GM23338 (cell line): ENCODE measurements at regions not wholly inside any gene's neighbourhood (a gene's known extent, or its start where the extent isn't known, plus 50 kb on each side); places are given as distances from the start of the nearest gene placed in this dataset.

ENCODE experiments used
- ATAC-seq: fragments of 200-7000 bp; cut with Tn5 transposase; 3 replicates; pipeline ENCODE4 v1.9.1; 2020
- DNase-seq: peaks from one replicate; pipeline ENCODE4 v3.0.0-alpha.2; 2015; ENCODE audit warnings: low spot score
- H2AFZ ChIP-seq: fragments of 200-600 bp; sonication (generic); 2 replicates; pipeline ENCODE4 v1.8.0; 2016; ENCODE audit warnings: antibody characterized with exemption, mild to moderate bottlenecking, moderate library complexity
- H3F3A ChIP-seq: fragments of 200-600 bp; sonication (generic); replicated peaks from 2 replicates; pipeline ENCODE4 v1.8.0; 2017; ENCODE audit warnings: antibody characterized with exemption, mixed run types, low read depth
- H3K27ac ChIP-seq: fragments of 200-600 bp; sonication (generic); 2 replicates; pipeline ENCODE4 v1.6.1; 2016; ENCODE audit warnings: low read depth
- H3K27me3 ChIP-seq: fragments of 200-600 bp; sonication (generic); 2 replicates; pipeline ENCODE4 v1.8.0; 2016; ENCODE audit warnings: mild to moderate bottlenecking, mixed run types, moderate library complexity; ENCODE audit not compliant: insufficient read depth
- H3K36me3 ChIP-seq: fragments of 200-600 bp; sonication (generic); 2 replicates; pipeline ENCODE4 v1.8.0; 2016; ENCODE audit warnings: mild to moderate bottlenecking; ENCODE audit not compliant: insufficient read depth
- H3K4me1 ChIP-seq: fragments of 200-600 bp; sonication (generic); 2 replicates; pipeline ENCODE4 v1.8.0; 2016; ENCODE audit warnings: mild to moderate bottlenecking, moderate library complexity; ENCODE audit not compliant: insufficient read depth
- H3K4me2 ChIP-seq: fragments of 200-600 bp; sonication (generic); 2 replicates; pipeline ENCODE4 v1.7.1; 2017; ENCODE audit warnings: mixed run types
- H3K4me3 ChIP-seq: fragments of 200-600 bp; sonication (generic); 2 replicates; pipeline ENCODE4 v1.6.1; 2016; ENCODE audit warnings: mixed run types
- H3K79me2 ChIP-seq: fragments of 200-600 bp; sonication (generic); replicated peaks from 2 replicates; pipeline ENCODE4 v1.8.0; 2017; ENCODE audit warnings: mild to moderate bottlenecking; ENCODE audit not compliant: insufficient read depth
- H3K9me2 ChIP-seq: fragments of 200-600 bp; sonication (generic); 2 replicates; pipeline ENCODE4 v1.8.0; 2017; ENCODE audit not compliant: insufficient read depth
- H4K20me1 ChIP-seq: fragments of 200-600 bp; sonication (generic); replicated peaks from 2 replicates; pipeline ENCODE4 v1.8.0; 2017; ENCODE audit warnings: mild to moderate bottlenecking; ENCODE audit not compliant: insufficient read depth
- H3K27ac Mint-ChIP-seq: 2 replicates; pipeline ENCODE4 v1.8.0; 2020; ENCODE audit warnings: inconsistent platforms, mild to moderate bottlenecking, moderate library complexity, mixed read lengths
- H3K27me3 Mint-ChIP-seq: 3 replicates; pipeline ENCODE4 v1.8.0; 2022; ENCODE audit warnings: low read depth, mild to moderate bottlenecking, moderate library complexity, mixed read lengths, inconsistent platforms; ENCODE audit not compliant: insufficient read depth, poor library complexity
- H3K36me3 Mint-ChIP-seq: 3 replicates; pipeline ENCODE4 v1.8.0; 2021; ENCODE audit warnings: low read depth, mild to moderate bottlenecking, inconsistent platforms, moderate library complexity, mixed read lengths
- H3K4me1 Mint-ChIP-seq: 3 replicates; pipeline ENCODE4 v1.8.0; 2020; ENCODE audit warnings: mild to moderate bottlenecking, inconsistent platforms, mixed read lengths
- H3K4me3 Mint-ChIP-seq: 3 replicates; pipeline ENCODE4 v1.8.0; 2021; ENCODE audit warnings: moderate library complexity, mild to moderate bottlenecking, inconsistent platforms, mixed read lengths
- H3K9me3 Mint-ChIP-seq: 3 replicates; pipeline ENCODE4 v1.8.0; 2020; ENCODE audit warnings: moderate library complexity, mild to moderate bottlenecking, inconsistent platforms, mixed read lengths
- CREB1 ChIP-seq: fragments of 250-450 bp; sonication (Bioruptor Pico); IDR thresholded peaks from 2 replicates; pipeline ENCODE4 v1.5.0; 2020; ENCODE audit warnings: low read depth, mild to moderate bottlenecking, moderate library complexity
- EZH2 ChIP-seq: fragments of 200-600 bp; sonication (generic); IDR thresholded peaks from one replicate; pipeline ENCODE4 v1.8.0; 2017; ENCODE audit warnings: antibody characterized with exemption, mild to moderate bottlenecking, low read depth; ENCODE audit not compliant: unreplicated experiment
- EZH2phosphoT487 ChIP-seq: fragments of 200-600 bp; sonication (generic); IDR thresholded peaks from one replicate; pipeline ENCODE4 v1.8.1; 2018; ENCODE audit warnings: antibody characterized with exemption; ENCODE audit not compliant: unreplicated experiment
- JUNB ChIP-seq: IDR thresholded peaks from one replicate; pipeline ENCODE4 v1.6.1; 2016; ENCODE audit warnings: antibody characterized with exemption; ENCODE audit not compliant: unreplicated experiment
- NANOG ChIP-seq: IDR thresholded peaks from 2 replicates; pipeline ENCODE4 v1.6.1; 2016; ENCODE audit warnings: antibody characterized with exemption, borderline replicate concordance
- POLR2AphosphoS5 ChIP-seq: IDR thresholded peaks from 2 replicates; pipeline ENCODE4 v1.6.1; 2016; ENCODE audit warnings: antibody characterized with exemption, low read depth
- REST ChIP-seq: IDR thresholded peaks from one replicate; pipeline ENCODE4 v1.6.1; 2018; ENCODE audit warnings: antibody characterized with exemption; ENCODE audit not compliant: unreplicated experiment
- STAT1 ChIP-seq: IDR thresholded peaks from one replicate; pipeline ENCODE4 v1.6.1; 2016; ENCODE audit warnings: antibody characterized with exemption; ENCODE audit not compliant: unreplicated experiment
- ZNF114 ChIP-seq: fragments of 250-450 bp; sonication (Bioruptor Pico); IDR thresholded peaks from 2 replicates; pipeline ENCODE4 v1.5.0; 2020; ENCODE audit warnings: mild to moderate bottlenecking, moderate library complexity
- ZNF331 ChIP-seq: fragments of 250-450 bp; sonication (Bioruptor Pico); IDR thresholded peaks from 2 replicates; pipeline ENCODE4 v1.5.0; 2020; ENCODE audit warnings: low read depth, mild to moderate bottlenecking, moderate library complexity
- ZNF462 ChIP-seq: fragments of 250-450 bp; sonication (Bioruptor Pico); IDR thresholded peaks from 2 replicates; pipeline ENCODE4 v1.5.0; 2020; ENCODE audit warnings: mild to moderate bottlenecking, moderate library complexity
- TF ChIP-seq, protein P1 (sequence below), 2 experiments: fragments of 200-600 bp in 1 of 2; sonication (generic) in 1 of 2; conservative IDR thresholded peaks; 2 replicates each; pipeline versions ENCODE4 v1.5.1 to v1.6.1; 2016 to 2017; ENCODE audit warnings: antibody characterized with exemption in 2 of 2, low read depth in 2 of 2, mild to moderate bottlenecking in 2 of 2, moderate library complexity in 1 of 2

DNA sequence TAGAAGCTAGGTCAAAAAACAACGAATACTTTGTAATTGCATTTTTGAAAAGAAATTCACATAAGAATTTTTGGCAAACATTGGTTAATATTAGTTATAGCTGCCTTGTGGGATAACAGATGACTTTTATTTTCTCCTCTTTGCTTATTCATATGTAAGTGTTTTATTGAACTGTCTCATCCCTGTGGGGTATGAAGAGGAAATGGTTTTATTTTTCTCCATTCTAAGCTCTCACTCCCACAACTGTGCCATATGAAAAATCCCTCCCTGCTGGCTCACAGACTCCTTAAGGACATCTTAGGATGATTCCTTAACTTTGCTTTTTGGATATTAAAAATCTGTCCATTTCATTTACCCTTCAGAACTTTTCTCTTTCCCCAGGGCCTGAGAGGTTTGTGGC lies 300.6 kb downstream of the PPP1R2C start (continued):
- no peak for TF ChIP-seq STAT1

DNA sequence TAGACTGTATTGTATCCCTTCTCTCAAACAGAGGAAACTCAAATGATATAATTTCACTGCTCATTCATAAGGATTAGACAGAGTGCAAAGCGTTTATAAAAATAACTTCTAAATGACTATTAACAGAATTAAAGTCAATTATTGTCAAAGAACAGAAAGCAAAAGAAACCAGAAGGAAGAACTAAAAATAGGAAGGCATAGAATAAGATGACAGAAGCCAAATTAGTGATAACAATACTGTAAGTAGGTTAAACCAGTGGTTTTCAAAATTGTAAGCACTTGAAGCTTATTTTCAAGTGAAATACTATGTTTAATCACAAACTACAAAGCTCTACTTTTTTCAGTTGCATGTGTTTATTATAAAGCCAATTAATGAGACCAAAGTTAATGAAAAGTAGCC lies 305.2 kb downstream of the PPP1R2C start:
- DNase-seq (no peak), ATAC-seq (no peak)
- H3K4me3 Mint-ChIP-seq, result no peak overlapping the region
- H3K4me2 ChIP-seq, result no peak overlapping the region
- H3K9me2 ChIP-seq, result no peaks in the 10 kb centered on the region
- no peaks in the 10 kb centered on the region for H4K20me1 ChIP-seq
- no peak overlapping the region for H2AFZ ChIP-seq
- H3K27ac ChIP-seq, result no peak overlapping the region
- no peak overlapping the region for H3K27ac Mint-ChIP-seq
- H3K4me3 ChIP-seq, result no peak overlapping the region
- H3K79me2 ChIP-seq, result no peaks in the 10 kb centered on the region
- H3F3A ChIP-seq, result no peaks in the 10 kb centered on the region
- no peaks in the 10 kb centered on the region for H3K4me1 Mint-ChIP-seq
- no peaks in the 10 kb centered on the region for H3K27me3 ChIP-seq
- no peaks in the 10 kb centered on the region for H3K27me3 Mint-ChIP-seq
- peaks cover 18% of the 10 kb centered on the region for H3K9me3 Mint-ChIP-seq
- peaks cover 12% of the 10 kb centered on the region; the same call in 2 of the 3 replicates for H3K36me3 Mint-ChIP-seq
- TF ChIP-seq EZH2 (no peak), ZNF462 (CRISPR knock-in tag) (no peak), POLR2AphosphoS5 (no peak), ZNF114 (no peak), NANOG (no peak), CREB1 (no peak), ZNF331 (CRISPR knock-in tag) (no peak), REST (no peak), EZH2phosphoT487 (no peak), JUNB (no peak), STAT1 (no peak)
- TF ChIP-seq, protein P1, sequence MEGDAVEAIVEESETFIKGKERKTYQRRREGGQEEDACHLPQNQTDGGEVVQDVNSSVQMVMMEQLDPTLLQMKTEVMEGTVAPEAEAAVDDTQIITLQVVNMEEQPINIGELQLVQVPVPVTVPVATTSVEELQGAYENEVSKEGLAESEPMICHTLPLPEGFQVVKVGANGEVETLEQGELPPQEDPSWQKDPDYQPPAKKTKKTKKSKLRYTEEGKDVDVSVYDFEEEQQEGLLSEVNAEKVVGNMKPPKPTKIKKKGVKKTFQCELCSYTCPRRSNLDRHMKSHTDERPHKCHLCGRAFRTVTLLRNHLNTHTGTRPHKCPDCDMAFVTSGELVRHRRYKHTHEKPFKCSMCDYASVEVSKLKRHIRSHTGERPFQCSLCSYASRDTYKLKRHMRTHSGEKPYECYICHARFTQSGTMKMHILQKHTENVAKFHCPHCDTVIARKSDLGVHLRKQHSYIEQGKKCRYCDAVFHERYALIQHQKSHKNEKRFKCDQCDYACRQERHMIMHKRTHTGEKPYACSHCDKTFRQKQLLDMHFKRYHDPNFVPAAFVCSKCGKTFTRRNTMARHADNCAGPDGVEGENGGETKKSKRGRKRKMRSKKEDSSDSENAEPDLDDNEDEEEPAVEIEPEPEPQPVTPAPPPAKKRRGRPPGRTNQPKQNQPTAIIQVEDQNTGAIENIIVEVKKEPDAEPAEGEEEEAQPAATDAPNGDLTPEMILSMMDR (conservative IDR thresholded peaks at IDR 0.05; ENCODE audit: low read depth in 2 of 2), result no peak
- H3K4me1 ChIP-seq, result no peaks in the 10 kb centered on the region; the same call in 1 of the 2 replicates
- H3K36me3 ChIP-seq, result no peaks in the 10 kb centered on the region
